ENCODE measurements at regions not wholly inside any gene's neighbourhood (a gene's known extent, or its start where the extent isn't known, plus 50 kb on each side); places are given as distances from the start of the nearest gene placed in this dataset.

GRCh38 chr19:27876489-27876888 is 1336.5 kb downstream of the UQCRFS1 start:
- ChIA-PET POLR2A (ENCODE audit: low non-redundant PET) (no interaction called here), CTCF (no interaction called here)
- intact Hi-C loops (cut with micrococcal nuclease; ENCODE audit: unreplicated experiment), result no loop called here
- Histone ChIP-seq H3K36me3 (ENCODE audit: insufficient read depth, low read length, poor library complexity, severe bottlenecking) (no peaks in the 10 kb centered on the region), H3K9me3 (ENCODE audit: low read depth, low read length, poor library complexity, severe bottlenecking) (peaks cover 49% of the 10 kb centered on the region), H3K27ac (ENCODE audit: low read depth, low read length, poor library complexity, severe bottlenecking) (no peak overlapping the region), H3K4me3 (ENCODE audit: low read depth, low read length, poor library complexity, severe bottlenecking) (no peak overlapping the region), H3K4me1 (ENCODE audit: insufficient read depth, low read length, poor library complexity, severe bottlenecking) (no peaks in the 10 kb centered on the region), H3K27me3 (replicated peaks; ENCODE audit: insufficient read depth, low read depth, low read length, poor library complexity) (no peaks in the 10 kb centered on the region)
- no peak for DNase-seq (ENCODE audit: low spot score)
- TF ChIP-seq EZH2 (IDR thresholded peaks at IDR 0.05; ENCODE audit: borderline replicate concordance, low read depth, low read length, poor library complexity, severe bottlenecking) (no peak), CTCF (conservative IDR thresholded peaks at IDR 0.05; ENCODE audit: low read depth, low read length) (no peak)
- no TSS peak for BruUV-seq (replicated peaks)

- Histone ChIP-seq H3K36me3 (ENCODE audit: insufficient read depth, low read length, poor library complexity, severe bottlenecking) (no peaks in the 10 kb centered on the region), H3K9me3 (ENCODE audit: low read depth, low read length, poor library complexity, severe bottlenecking) (peaks cover 47% of the 10 kb centered on the region), H3K4me1 (ENCODE audit: insufficient read depth, low read length, poor library complexity, severe bottlenecking) (no peaks in the 10 kb centered on the region), H3K27me3 (replicated peaks; ENCODE audit: insufficient read depth, low read depth, low read length, poor library complexity) (no peaks in the 10 kb centered on the region), H3K27ac (ENCODE audit: low read depth, low read length, poor library complexity, severe bottlenecking) (no peak overlapping the region), H3K4me3 (ENCODE audit: low read depth, low read length, poor library complexity, severe bottlenecking) (no peak overlapping the region)
- DNase-seq (ENCODE audit: low spot score), result no peak
- intact Hi-C loops (cut with micrococcal nuclease; ENCODE audit: unreplicated experiment), result no loop called here
- CTCF ChIA-PET, result no interaction called here
- no TSS peak for BruUV-seq (replicated peaks)
- POLR2A ChIA-PET (ENCODE audit: low non-redundant PET), result no interaction called here
- no peak for TF ChIP-seq CTCF (conservative IDR thresholded peaks at IDR 0.05; ENCODE audit: low read depth, low read length)
- TF ChIP-seq EZH2 (IDR thresholded peaks at IDR 0.05; ENCODE audit: borderline replicate concordance, low read depth, low read length, poor library complexity, severe bottlenecking), result no peak
These were observed 1340.6 kb downstream of the UQCRFS1 start for GRCh38 chr19:27872370-27872769.

GRCh38 chr19:27870293-27870692 is 1342.7 kb downstream of the UQCRFS1 start:
- Histone ChIP-seq H3K36me3 (ENCODE audit: insufficient read depth, low read length, poor library complexity, severe bottlenecking) (no peaks in the 10 kb centered on the region), H3K4me1 (ENCODE audit: insufficient read depth, low read length, poor library complexity, severe bottlenecking) (no peaks in the 10 kb centered on the region), H3K27me3 (replicated peaks; ENCODE audit: insufficient read depth, low read depth, low read length, poor library complexity) (no peaks in the 10 kb centered on the region), H3K27ac (ENCODE audit: low read depth, low read length, poor library complexity, severe bottlenecking) (no peak overlapping the region), H3K9me3 (ENCODE audit: low read depth, low read length, poor library complexity, severe bottlenecking) (peaks cover 42% of the 10 kb centered on the region), H3K4me3 (ENCODE audit: low read depth, low read length, poor library complexity, severe bottlenecking) (no peak overlapping the region)
- no peak for DNase-seq (ENCODE audit: low spot score)
- ChIA-PET POLR2A (ENCODE audit: low non-redundant PET) (no interaction called here), CTCF (no interaction called here)
- intact Hi-C loops (cut with micrococcal nuclease; ENCODE audit: unreplicated experiment), result no loop called here
- no peak for TF ChIP-seq CTCF (conservative IDR thresholded peaks at IDR 0.05; ENCODE audit: low read depth, low read length)
- TF ChIP-seq EZH2 (IDR thresholded peaks at IDR 0.05; ENCODE audit: borderline replicate concordance, low read depth, low read length, poor library complexity, severe bottlenecking), result no peak
- BruUV-seq (replicated peaks), result no TSS peak
